Colonic mucosa (tissue), 4 donors: ENCODE measurements at regions not wholly inside any gene's neighbourhood (a gene's known extent, or its start where the extent isn't known, plus 50 kb on each side); places are given as distances from the start of the nearest gene placed in this dataset.

Source experiments
- DNase-seq: peaks from one replicate; pipeline ENCODE4 v3.0.0-alpha.2; 2020
- H3K27ac ChIP-seq: fragments of 200-600 bp; one replicate; pipeline ENCODE4 v1.8.0; 2021
- H3K27me3 ChIP-seq: fragments of 200-600 bp; one replicate; pipeline ENCODE4 v1.8.0; 2021
- H3K36me3 ChIP-seq: fragments of 200-600 bp; one replicate; pipeline ENCODE4 v1.8.0; 2021
- H3K4me1 ChIP-seq: fragments of 200-600 bp; one replicate; pipeline ENCODE4 v1.8.0; 2021; ENCODE audit warnings: mild to moderate bottlenecking
- H3K4me3 ChIP-seq: fragments of 200-600 bp; one replicate; pipeline ENCODE4 v1.8.0; 2021
- H3K9ac ChIP-seq, 2 donors: one replicate each; pipeline ENCODE4 v1.7.0; 2013; ENCODE audit warnings: control low read depth in 2 of 2, low read depth in 2 of 2, low read length in 2 of 2
- H3K9me3 ChIP-seq: fragments of 200-600 bp; one replicate; pipeline ENCODE4 v1.8.0; 2021
- CTCF ChIP-seq: fragments of 200-600 bp; IDR thresholded peaks from one replicate; pipeline ENCODE4 v1.8.0; 2022; ENCODE audit warnings: antibody characterized with exemption, mild to moderate bottlenecking
- intact Hi-C: fragments of 100-400 bp; cut with DNase I; formaldehyde crosslinking; loops from one replicate; pipeline ENCODE4 v1.14.1; 2022
- donor health status: healthy.
- donor health status: DM: no; HTN: no; CAD: no.
- donor health status: DM: no; HTN: no; CAD: no.

GRCh38 chr11:114783805-114784204 is 105.5 kb downstream of the NXPE2 start:
- H3K36me3 ChIP-seq, result no peaks in the 10 kb centered on the region
- no peak overlapping the region for H3K27ac ChIP-seq
- intact Hi-C loops, result no loop called here
- no peak for DNase-seq
- no peaks in the 10 kb centered on the region for H3K4me1 ChIP-seq
- H3K27me3 ChIP-seq, result no peaks in the 10 kb centered on the region
- H3K9me3 ChIP-seq, result no peaks in the 10 kb centered on the region
- no peak overlapping the region for H3K9ac ChIP-seq
- TF ChIP-seq CTCF, result no peak
- H3K4me3 ChIP-seq, result no peak overlapping the region

- no peak for DNase-seq
- no peak for TF ChIP-seq CTCF
- no peak overlapping the region for H3K9ac ChIP-seq
- intact Hi-C loops, result no loop called here
- no peak overlapping the region for H3K4me3 ChIP-seq
- H3K27me3 ChIP-seq, result no peaks in the 10 kb centered on the region
- no peaks in the 10 kb centered on the region for H3K4me1 ChIP-seq
- H3K9me3 ChIP-seq, result no peaks in the 10 kb centered on the region
- no peaks in the 10 kb centered on the region for H3K36me3 ChIP-seq
- no peak overlapping the region for H3K27ac ChIP-seq
These were observed 105.9 kb downstream of the NXPE2 start for GRCh38 chr11:114784216-114784615.

- Histone ChIP-seq H3K9me3 (no peaks in the 10 kb centered on the region), H3K9ac (no peak overlapping the region), H3K27me3 (no peaks in the 10 kb centered on the region), H3K4me3 (no peak overlapping the region), H3K27ac (no peak overlapping the region), H3K4me1 (no peaks in the 10 kb centered on the region), H3K36me3 (no peaks in the 10 kb centered on the region)
- no peak for TF ChIP-seq CTCF
- intact Hi-C loops, result no loop called here
- DNase-seq, result no peak
These were observed 106.6 kb downstream of the NXPE2 start for GRCh38 chr11:114784891-114785290.

- Histone ChIP-seq H3K9ac (no peak overlapping the region), H3K4me1 (no peaks in the 10 kb centered on the region), H3K36me3 (no peaks in the 10 kb centered on the region), H3K27me3 (no peaks in the 10 kb centered on the region), H3K27ac (no peak overlapping the region), H3K4me3 (no peak overlapping the region), H3K9me3 (no peaks in the 10 kb centered on the region)
- intact Hi-C loops, result no loop called here
- TF ChIP-seq CTCF, result no peak
- no peak for DNase-seq
These were observed 107.5 kb downstream of the NXPE2 start for GRCh38 chr11:114785820-114786219.

- no peak overlapping the region for H3K9ac ChIP-seq
- H3K27ac ChIP-seq, result no peak overlapping the region
- no peaks in the 10 kb centered on the region for H3K9me3 ChIP-seq
- no peaks in the 10 kb centered on the region for H3K36me3 ChIP-seq
- DNase-seq, result no peak
- intact Hi-C loops, result no loop called here
- TF ChIP-seq CTCF, result no peak
- no peak overlapping the region for H3K4me3 ChIP-seq
- no peaks in the 10 kb centered on the region for H3K27me3 ChIP-seq
- no peaks in the 10 kb centered on the region for H3K4me1 ChIP-seq
These were observed 108.8 kb downstream of the NXPE2 start for GRCh38 chr11:114787126-114787525.

- no peak overlapping the region for H3K27ac ChIP-seq
- no peak for DNase-seq
- H3K4me1 ChIP-seq, result no peaks in the 10 kb centered on the region
- no peak overlapping the region for H3K9ac ChIP-seq
- intact Hi-C loops, result no loop called here
- H3K27me3 ChIP-seq, result no peaks in the 10 kb centered on the region
- no peaks in the 10 kb centered on the region for H3K36me3 ChIP-seq
- H3K9me3 ChIP-seq, result no peaks in the 10 kb centered on the region
- no peak for TF ChIP-seq CTCF
- no peak overlapping the region for H3K4me3 ChIP-seq
These were observed 112.6 kb downstream of the NXPE2 start for GRCh38 chr11:114790910-114791309.
